ENCODE measurements at regions not wholly inside any gene's neighbourhood (a gene's known extent, or its start where the extent isn't known, plus 50 kb on each side); places are given as distances from the start of the nearest gene placed in this dataset.

DNA sequence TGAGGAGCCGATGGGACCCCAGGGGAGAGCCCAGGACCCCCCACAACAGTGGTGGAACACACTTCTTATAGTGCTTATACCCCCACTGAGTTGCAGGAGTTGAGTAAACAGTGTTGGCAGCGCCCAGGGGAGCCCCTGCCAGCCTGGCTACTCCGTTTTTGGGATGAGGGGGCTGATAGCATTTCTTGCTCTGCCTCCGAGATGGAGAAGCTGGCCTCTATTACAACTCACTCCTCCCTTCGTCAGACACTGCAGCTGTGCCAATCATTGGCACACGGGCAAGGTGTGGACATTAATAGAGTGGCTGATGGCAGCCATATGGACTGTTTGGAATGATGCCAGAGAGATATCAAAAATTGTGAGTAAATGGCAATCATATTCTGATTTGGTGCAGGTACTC lies 94.9 kb upstream of the TMPO start:
- Histone ChIP-seq H3K27ac (ENCODE audit: low read length) (no peak overlapping the region), H3K9ac (ENCODE audit: low read length) (no peak overlapping the region)

DNA sequence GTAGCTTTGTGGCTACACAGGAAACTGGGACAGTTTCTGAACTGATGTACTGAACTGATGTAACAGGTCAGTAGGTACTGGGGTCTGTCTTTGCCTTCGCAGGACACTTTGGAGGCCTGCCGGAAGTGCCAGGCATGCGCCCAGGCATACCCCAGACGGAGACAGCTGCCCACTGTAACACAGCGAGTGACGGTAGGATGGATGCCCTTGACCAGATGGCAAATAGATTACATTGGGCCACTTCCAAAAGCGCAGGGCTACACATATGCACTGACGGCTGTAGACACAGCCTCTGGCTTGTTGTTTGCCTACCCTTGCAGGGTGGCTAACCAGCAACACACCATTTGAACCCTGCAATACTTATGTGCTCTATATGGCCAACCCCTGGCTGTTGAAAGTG lies 94.1 kb upstream of the TMPO start:
- Histone ChIP-seq H3K4me2 (ENCODE audit: low read length) (no peak overlapping the region), H3F3A (ENCODE audit: insufficient read depth, low read length, poor library complexity, severe bottlenecking) (no peaks in the 10 kb centered on the region), H3K27ac (ENCODE audit: low read length) (no peak overlapping the region), H3K9ac (ENCODE audit: low read length) (no peak overlapping the region), H2AFZ (ENCODE audit: low read depth, low read length) (no peak overlapping the region), H3K27me3 (ENCODE audit: insufficient read depth, low read depth, low read length) (no peaks in the 10 kb centered on the region), H3K36me3 (ENCODE audit: insufficient read depth, low read length) (no peaks in the 10 kb centered on the region), H3K9me3 (ENCODE audit: low read length) (no peaks in the 10 kb centered on the region), H3K9me2 (ENCODE audit: insufficient read depth, low read length) (no peaks in the 10 kb centered on the region), H3K79me2 (replicated peaks; ENCODE audit: insufficient read depth, low read length) (no peaks in the 10 kb centered on the region), H3K4me3 (ENCODE audit: low read length) (no peak overlapping the region), H4K20me1 (ENCODE audit: insufficient read depth) (no peaks in the 10 kb centered on the region)
- TF ChIP-seq SMC3 (conservative IDR thresholded peaks at IDR 0.05; ENCODE audit: poor library complexity) (no peak), MXI1 (conservative IDR thresholded peaks at IDR 0.05; ENCODE audit: poor library complexity, severe bottlenecking) (no peak), EZH2 (IDR thresholded peaks at IDR 0.05; ENCODE audit: borderline replicate concordance, insufficient read depth, low read length, poor library complexity, severe bottlenecking) (no peak)

More for the DNA sequence above, 94.9 kb upstream of the TMPO start:
- Histone ChIP-seq H3K4me3 (ENCODE audit: low read length) (no peak overlapping the region), H3K9me3 (ENCODE audit: low read length) (no peaks in the 10 kb centered on the region), H3K9me2 (ENCODE audit: insufficient read depth, low read length) (no peaks in the 10 kb centered on the region), H3K79me2 (replicated peaks; ENCODE audit: insufficient read depth, low read length) (no peaks in the 10 kb centered on the region), H3K36me3 (ENCODE audit: insufficient read depth, low read length) (no peaks in the 10 kb centered on the region), H3F3A (ENCODE audit: insufficient read depth, low read length, poor library complexity, severe bottlenecking) (no peaks in the 10 kb centered on the region), H3K27me3 (ENCODE audit: insufficient read depth, low read depth, low read length) (no peaks in the 10 kb centered on the region), H2AFZ (ENCODE audit: low read depth, low read length) (no peak overlapping the region), H3K4me2 (ENCODE audit: low read length) (no peak overlapping the region), H4K20me1 (ENCODE audit: insufficient read depth) (no peaks in the 10 kb centered on the region)
- TF ChIP-seq TAF1 (IDR thresholded peaks at IDR 0.05; ENCODE audit: low read depth) (no peak), EZH2 (IDR thresholded peaks at IDR 0.05; ENCODE audit: borderline replicate concordance, insufficient read depth, low read length, poor library complexity, severe bottlenecking) (no peak), POLR2AphosphoS5 (IDR thresholded peaks at IDR 0.05) (no peak), EP300 (conservative IDR thresholded peaks at IDR 0.05; ENCODE audit: poor library complexity, severe bottlenecking) (no peak), RAD21 (conservative IDR thresholded peaks at IDR 0.05) (no peak), SMC3 (conservative IDR thresholded peaks at IDR 0.05; ENCODE audit: poor library complexity) (no peak), MXI1 (conservative IDR thresholded peaks at IDR 0.05; ENCODE audit: poor library complexity, severe bottlenecking) (no peak)
- TF ChIP-seq, protein P1, sequence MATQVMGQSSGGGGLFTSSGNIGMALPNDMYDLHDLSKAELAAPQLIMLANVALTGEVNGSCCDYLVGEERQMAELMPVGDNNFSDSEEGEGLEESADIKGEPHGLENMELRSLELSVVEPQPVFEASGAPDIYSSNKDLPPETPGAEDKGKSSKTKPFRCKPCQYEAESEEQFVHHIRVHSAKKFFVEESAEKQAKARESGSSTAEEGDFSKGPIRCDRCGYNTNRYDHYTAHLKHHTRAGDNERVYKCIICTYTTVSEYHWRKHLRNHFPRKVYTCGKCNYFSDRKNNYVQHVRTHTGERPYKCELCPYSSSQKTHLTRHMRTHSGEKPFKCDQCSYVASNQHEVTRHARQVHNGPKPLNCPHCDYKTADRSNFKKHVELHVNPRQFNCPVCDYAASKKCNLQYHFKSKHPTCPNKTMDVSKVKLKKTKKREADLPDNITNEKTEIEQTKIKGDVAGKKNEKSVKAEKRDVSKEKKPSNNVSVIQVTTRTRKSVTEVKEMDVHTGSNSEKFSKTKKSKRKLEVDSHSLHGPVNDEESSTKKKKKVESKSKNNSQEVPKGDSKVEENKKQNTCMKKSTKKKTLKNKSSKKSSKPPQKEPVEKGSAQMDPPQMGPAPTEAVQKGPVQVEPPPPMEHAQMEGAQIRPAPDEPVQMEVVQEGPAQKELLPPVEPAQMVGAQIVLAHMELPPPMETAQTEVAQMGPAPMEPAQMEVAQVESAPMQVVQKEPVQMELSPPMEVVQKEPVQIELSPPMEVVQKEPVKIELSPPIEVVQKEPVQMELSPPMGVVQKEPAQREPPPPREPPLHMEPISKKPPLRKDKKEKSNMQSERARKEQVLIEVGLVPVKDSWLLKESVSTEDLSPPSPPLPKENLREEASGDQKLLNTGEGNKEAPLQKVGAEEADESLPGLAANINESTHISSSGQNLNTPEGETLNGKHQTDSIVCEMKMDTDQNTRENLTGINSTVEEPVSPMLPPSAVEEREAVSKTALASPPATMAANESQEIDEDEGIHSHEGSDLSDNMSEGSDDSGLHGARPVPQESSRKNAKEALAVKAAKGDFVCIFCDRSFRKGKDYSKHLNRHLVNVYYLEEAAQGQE (IDR thresholded peaks at IDR 0.05; ENCODE audit: borderline replicate concordance), result no peak
- TF ChIP-seq, protein P2, sequence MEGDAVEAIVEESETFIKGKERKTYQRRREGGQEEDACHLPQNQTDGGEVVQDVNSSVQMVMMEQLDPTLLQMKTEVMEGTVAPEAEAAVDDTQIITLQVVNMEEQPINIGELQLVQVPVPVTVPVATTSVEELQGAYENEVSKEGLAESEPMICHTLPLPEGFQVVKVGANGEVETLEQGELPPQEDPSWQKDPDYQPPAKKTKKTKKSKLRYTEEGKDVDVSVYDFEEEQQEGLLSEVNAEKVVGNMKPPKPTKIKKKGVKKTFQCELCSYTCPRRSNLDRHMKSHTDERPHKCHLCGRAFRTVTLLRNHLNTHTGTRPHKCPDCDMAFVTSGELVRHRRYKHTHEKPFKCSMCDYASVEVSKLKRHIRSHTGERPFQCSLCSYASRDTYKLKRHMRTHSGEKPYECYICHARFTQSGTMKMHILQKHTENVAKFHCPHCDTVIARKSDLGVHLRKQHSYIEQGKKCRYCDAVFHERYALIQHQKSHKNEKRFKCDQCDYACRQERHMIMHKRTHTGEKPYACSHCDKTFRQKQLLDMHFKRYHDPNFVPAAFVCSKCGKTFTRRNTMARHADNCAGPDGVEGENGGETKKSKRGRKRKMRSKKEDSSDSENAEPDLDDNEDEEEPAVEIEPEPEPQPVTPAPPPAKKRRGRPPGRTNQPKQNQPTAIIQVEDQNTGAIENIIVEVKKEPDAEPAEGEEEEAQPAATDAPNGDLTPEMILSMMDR (IDR thresholded peaks at IDR 0.05; ENCODE audit: poor library complexity, severe bottlenecking), result no peak

DNA sequence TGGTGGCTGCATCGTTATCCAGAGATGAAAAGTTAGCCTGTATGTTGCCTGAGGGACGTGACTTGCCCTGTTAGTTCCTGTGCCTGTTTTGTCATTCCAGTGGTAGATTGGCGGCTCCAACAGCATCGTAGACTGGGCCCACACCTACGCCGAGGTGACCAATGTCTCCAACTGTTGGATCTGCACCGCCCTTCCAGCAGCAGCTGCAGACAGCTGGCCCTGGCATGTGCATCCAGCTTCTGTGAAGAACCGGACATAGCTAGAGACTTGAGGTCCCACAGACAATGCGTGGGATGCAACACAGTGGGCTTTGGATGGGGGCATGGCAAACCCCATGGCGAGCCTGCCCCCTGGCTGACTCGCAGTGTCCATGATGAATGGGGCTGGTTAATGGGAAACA lies 93.0 kb upstream of the TMPO start:
- H3K79me2 ChIP-seq (replicated peaks; ENCODE audit: insufficient read depth, low read length), result no peaks in the 10 kb centered on the region

More for the DNA sequence above, 93.0 kb upstream of the TMPO start:
- H3K4me3 ChIP-seq (ENCODE audit: low read length), result no peak overlapping the region
- H3K36me3 ChIP-seq (ENCODE audit: insufficient read depth, low read length), result no peaks in the 10 kb centered on the region
- H2AFZ ChIP-seq (ENCODE audit: low read depth, low read length), result no peak overlapping the region
- H3K4me2 ChIP-seq (ENCODE audit: low read length), result no peak overlapping the region
- TF ChIP-seq RAD21 (conservative IDR thresholded peaks at IDR 0.05), result no peak
- no peak overlapping the region for H3K9ac ChIP-seq (ENCODE audit: low read length)
- no peaks in the 10 kb centered on the region for H3K27me3 ChIP-seq (ENCODE audit: insufficient read depth, low read depth, low read length)
- H3K27ac ChIP-seq (ENCODE audit: low read length), result no peak overlapping the region
- no peaks in the 10 kb centered on the region for H4K20me1 ChIP-seq (ENCODE audit: insufficient read depth)
- no peaks in the 10 kb centered on the region for H3F3A ChIP-seq (ENCODE audit: insufficient read depth, low read length, poor library complexity, severe bottlenecking)
- no peaks in the 10 kb centered on the region for H3K9me3 ChIP-seq (ENCODE audit: low read length)
- H3K9me2 ChIP-seq (ENCODE audit: insufficient read depth, low read length), result no peaks in the 10 kb centered on the region

Data from neural cell (in vitro differentiated cells).